Large intestine (tissue), 3 donors: ENCODE measurements at regions not wholly inside any gene's neighbourhood (a gene's known extent, or its start where the extent isn't known, plus 50 kb on each side); places are given as distances from the start of the nearest gene placed in this dataset.
A peak's percentile ranks its signal among the peaks of the same experiment; 100 is the strongest.

Experiments
- DNase-seq, 2 donors: peaks; one replicate each; pipeline versions ENCODE4 v3.0.0 to v3.0.0-alpha.2; 2013
- H3K27ac ChIP-seq: one replicate; pipeline ENCODE4 v1.5.1; 2013; ENCODE audit warnings: low read length
- H3K27me3 ChIP-seq: 2 replicates; pipeline ENCODE4 v1.6.1; 2013; ENCODE audit warnings: low read length; ENCODE audit not compliant: control insufficient read depth, insufficient read depth
- H3K36me3 ChIP-seq: 2 replicates; pipeline ENCODE4 v1.6.1; 2013; ENCODE audit warnings: low read length; ENCODE audit not compliant: control insufficient read depth, insufficient read depth
- H3K4me1 ChIP-seq: one replicate; pipeline ENCODE4 v1.6.1; 2013; ENCODE audit warnings: low read length; ENCODE audit not compliant: control insufficient read depth, insufficient read depth
- H3K4me3 ChIP-seq: one replicate; pipeline ENCODE4 v1.5.1; 2013; ENCODE audit warnings: low read length
- H3K9me3 ChIP-seq: one replicate; pipeline ENCODE4 v1.6.1; 2013; ENCODE audit warnings: mild to moderate bottlenecking, low read depth, low read length, moderate library complexity; ENCODE audit not compliant: control insufficient read depth
- WGBS: methylation state at CpG from one replicate; pipeline ENCODE4 v1.1.5; 2013; ENCODE audit warnings: low lambda C conversion rate; ENCODE audit not compliant: insufficient coverage; 5-methylcytosine and 5-hydroxymethylcytosine counted together

- no peak for DNase-seq
- no CpG with 5 or more reads among the region's 11 CpGs for WGBS
Observed at GRCh38 chr13:40163066-40164000, 503.1 kb downstream of the FOXO1 start.

GRCh38 chr13:40164133-40164532, 502.3 kb downstream of the FOXO1 start:
- peak; percentile 36 to 64 for DNase-seq
- H3K4me3 ChIP-seq = no peak overlapping the region
- H3K4me1 ChIP-seq = peaks cover 4% of the 10 kb centered on the region
- H3K27me3 ChIP-seq = peaks cover 14% of the 10 kb centered on the region
- H3K27ac ChIP-seq = no peak overlapping the region
- no peaks in the 10 kb centered on the region for H3K36me3 ChIP-seq
- 50% methylated on average over 2 of the region's 3 CpGs for WGBS
- H3K9me3 ChIP-seq = no peaks in the 10 kb centered on the region

More at GRCh38 chr13:40163066-40164000, 503.1 kb downstream of the FOXO1 start:
- Histone ChIP-seq H3K4me3 (no peak overlapping the region), H3K4me1 (peaks cover 4% of the 10 kb centered on the region), H3K36me3 (no peaks in the 10 kb centered on the region), H3K9me3 (no peaks in the 10 kb centered on the region), H3K27me3 (peaks cover 7% of the 10 kb centered on the region), H3K27ac (no peak overlapping the region)

GRCh38 chr13:40165316-40165932, 501.0 kb downstream of the FOXO1 start:
- H3K27me3 ChIP-seq = peaks cover 19% of the 10 kb centered on the region
- H3K9me3 ChIP-seq = no peaks in the 10 kb centered on the region
- no peak overlapping the region for H3K4me3 ChIP-seq
- DNase-seq = no peak
- peaks cover 4% of the 10 kb centered on the region for H3K4me1 ChIP-seq
- H3K27ac ChIP-seq = no peak overlapping the region
- no peaks in the 10 kb centered on the region for H3K36me3 ChIP-seq
- WGBS = 0% methylated on average over 1 of the region's 2 CpGs

GRCh38 chr13:40167327-40167726, 499.1 kb downstream of the FOXO1 start:
- 88% methylated on average over 5 of the region's 6 CpGs for WGBS
- H3K4me3 ChIP-seq = no peak overlapping the region
- DNase-seq = no peak
- H3K27me3 ChIP-seq = peaks cover 36% of the 10 kb centered on the region
- H3K4me1 ChIP-seq = no peaks in the 10 kb centered on the region
- no peak overlapping the region for H3K27ac ChIP-seq
- peaks cover 4% of the 10 kb centered on the region for H3K9me3 ChIP-seq
- H3K36me3 ChIP-seq = no peaks in the 10 kb centered on the region

GRCh38 chr13:40168425-40169166, 497.8 kb downstream of the FOXO1 start:
- no peaks in the 10 kb centered on the region for H3K4me1 ChIP-seq
- WGBS = no CpG with 5 or more reads among the region's 1 CpG
- DNase-seq = no peak
- no peak overlapping the region for H3K4me3 ChIP-seq
- no peaks in the 10 kb centered on the region for H3K36me3 ChIP-seq
- no peak overlapping the region for H3K27ac ChIP-seq
- peaks cover 48% of the 10 kb centered on the region for H3K27me3 ChIP-seq
- H3K9me3 ChIP-seq = peaks cover 4% of the 10 kb centered on the region

- Histone ChIP-seq H3K36me3 (no peaks in the 10 kb centered on the region), H3K27ac (no peak overlapping the region), H3K27me3 (peaks cover 53% of the 10 kb centered on the region), H3K4me3 (no peak overlapping the region), H3K9me3 (peaks cover 4% of the 10 kb centered on the region), H3K4me1 (no peaks in the 10 kb centered on the region)
- no peak for DNase-seq
- WGBS = no CpG with 5 or more reads among the region's 4 CpGs
Observed at GRCh38 chr13:40169476-40169875, 497.0 kb downstream of the FOXO1 start.

- H3K9me3 ChIP-seq = peaks cover 4% of the 10 kb centered on the region
- no peaks in the 10 kb centered on the region for H3K36me3 ChIP-seq
- H3K4me3 ChIP-seq = no peak overlapping the region
- H3K27me3 ChIP-seq = peaks cover 57% of the 10 kb centered on the region
- WGBS = no CpG with 5 or more reads among the region's 4 CpGs
- no peak overlapping the region for H3K27ac ChIP-seq
- H3K4me1 ChIP-seq = no peaks in the 10 kb centered on the region
- no peak for DNase-seq
Observed at GRCh38 chr13:40170091-40170490, 496.4 kb downstream of the FOXO1 start.

GRCh38 chr13:40170982-40171381, 495.5 kb downstream of the FOXO1 start:
- 100% methylated on average over 1 of the region's 3 CpGs for WGBS
- Histone ChIP-seq H3K27ac (no peak overlapping the region), H3K27me3 (peaks cover 55% of the 10 kb centered on the region), H3K9me3 (peaks cover 4% of the 10 kb centered on the region), H3K4me3 (no peak overlapping the region), H3K36me3 (no peaks in the 10 kb centered on the region), H3K4me1 (no peaks in the 10 kb centered on the region)
- DNase-seq = no peak

- WGBS = 94% methylated on average over 2 of the region's 2 CpGs
- H3K27me3 ChIP-seq = peaks cover 56% of the 10 kb centered on the region
Observed at GRCh38 chr13:40171566-40171965, 494.9 kb downstream of the FOXO1 start.

GRCh38 chr13:40172149-40172591, 494.3 kb downstream of the FOXO1 start:
- Histone ChIP-seq H3K27me3 (peaks cover 56% of the 10 kb centered on the region), H3K4me1 (no peaks in the 10 kb centered on the region), H3K9me3 (peaks cover 4% of the 10 kb centered on the region), H3K27ac (no peak overlapping the region), H3K4me3 (no peak overlapping the region), H3K36me3 (no peaks in the 10 kb centered on the region)
- WGBS = no CpG with 5 or more reads among the region's 32 CpGs
- DNase-seq = peak in 1 of 2 donors; percentile 48

More at GRCh38 chr13:40171566-40171965, 494.9 kb downstream of the FOXO1 start:
- Histone ChIP-seq H3K9me3 (peaks cover 4% of the 10 kb centered on the region), H3K36me3 (no peaks in the 10 kb centered on the region), H3K4me1 (no peaks in the 10 kb centered on the region), H3K4me3 (no peak overlapping the region), H3K27ac (no peak overlapping the region)
- DNase-seq = no peak
